GM13976 (cell line): ENCODE measurements at regions not wholly inside any gene's neighbourhood (a gene's known extent, or its start where the extent isn't known, plus 50 kb on each side); places are given as distances from the start of the nearest gene placed in this dataset.

Source experiments
- DNase-seq: peaks from one replicate; pipeline ENCODE4 v3.0.0; 2012; ENCODE audit warnings: low spot score
- CTCF ChIP-seq: IDR thresholded peaks from 2 replicates; pipeline ENCODE4 v1.5.1; 2012; ENCODE audit warnings: borderline replicate concordance, mild to moderate bottlenecking; ENCODE audit not compliant: insufficient read depth; ENCODE audit errors: extremely low read depth, missing control alignments, control extremely low read depth
- in situ Hi-C: fragments of 300-500 bp; cut with MboI; formaldehyde crosslinking; loops from one replicate; pipeline ENCODE4 v1.12.0; 2022; ENCODE audit warnings: low sequenced_read_pairs, mixed read lengths, inconsistent platforms; ENCODE audit not compliant: unreplicated experiment

GRCh38 chr13:28590461-28590860 is 68.5 kb upstream of the POMP start:
- no peak for DNase-seq
- TF ChIP-seq CTCF = no peak
- in situ Hi-C loops = no loop called here

- in situ Hi-C loops = no loop called here
- TF ChIP-seq CTCF = no peak
These were observed 70.6 kb upstream of the POMP start for GRCh38 chr13:28588296-28588695.

GRCh38 chr13:28587174-28587540 is 71.8 kb upstream of the POMP start:
- TF ChIP-seq CTCF = no peak
- in situ Hi-C loops = no loop called here
- no peak for DNase-seq

More at GRCh38 chr13:28588296-28588695, 70.6 kb upstream of the POMP start:
- DNase-seq = no peak

GRCh38 chr13:28586439-28587173 is 72.3 kb upstream of the POMP start:
- TF ChIP-seq CTCF = no peak
- in situ Hi-C loops = no loop called here
- no peak for DNase-seq

GRCh38 chr13:28585561-28585960 is 73.4 kb upstream of the POMP start:
- in situ Hi-C loops = no loop called here

GRCh38 chr13:28584873-28585381 is 74.0 kb upstream of the POMP start:
- in situ Hi-C loops = no loop called here
- no peak for DNase-seq
- TF ChIP-seq CTCF = no peak

More at GRCh38 chr13:28585561-28585960, 73.4 kb upstream of the POMP start:
- TF ChIP-seq CTCF = no peak
- no peak for DNase-seq
